Liver (tissue), 8 donors: ENCODE measurements at regions not wholly inside any gene's neighbourhood (a gene's known extent, or its start where the extent isn't known, plus 50 kb on each side); places are given as distances from the start of the nearest gene placed in this dataset.

Source experiments
- DNase-seq: peaks from one replicate; pipeline ENCODE4 v3.0.0-alpha.2; 2017; ENCODE audit warnings: low spot score
- H3K27ac ChIP-seq, 2 donors: one replicate each; pipeline ENCODE4 v1.7.0; 2013; ENCODE audit warnings: inconsistent platforms in 2 of 2, low read length in 2 of 2, control low read depth in 1 of 2, low read depth in 1 of 2, mild to moderate bottlenecking in 1 of 2
- H3K27me3 ChIP-seq, 4 donors: one replicate each; pipeline versions ENCODE4 v1.6.1 to v1.7.0; 2013; ENCODE audit warnings: low read length in 3 of 4, inconsistent platforms in 1 of 4, mild to moderate bottlenecking in 1 of 4, moderate library complexity in 1 of 4; ENCODE audit not compliant: control insufficient read depth in 4 of 4, insufficient read depth in 4 of 4
- H3K36me3 ChIP-seq, 4 donors: one replicate each; pipeline versions ENCODE4 v1.6.1 to v1.7.0; 2013; ENCODE audit warnings: low read length in 3 of 4, mild to moderate bottlenecking in 3 of 4, low read depth in 1 of 4, moderate library complexity in 1 of 4; ENCODE audit not compliant: control insufficient read depth in 4 of 4, insufficient read depth in 3 of 4
- H3K4me1 ChIP-seq, 4 donors: one replicate each; pipeline versions ENCODE4 v1.6.1 to v1.7.0; 2013; ENCODE audit warnings: low read length in 3 of 4, mild to moderate bottlenecking in 3 of 4, moderate library complexity in 1 of 4; ENCODE audit not compliant: control insufficient read depth in 4 of 4, insufficient read depth in 4 of 4
- H3K4me3 ChIP-seq, 3 donors: one replicate each; pipeline versions ENCODE4 v1.6.1 to v1.7.0; 2013; ENCODE audit warnings: low read length in 3 of 3, control low read depth in 1 of 3, low read depth in 1 of 3, mild to moderate bottlenecking in 1 of 3
- H3K9ac ChIP-seq, 2 donors: one replicate each; pipeline ENCODE4 v1.7.0; 2013; ENCODE audit warnings: low read length in 2 of 2, mild to moderate bottlenecking in 2 of 2, moderate library complexity in 2 of 2, control low read depth in 1 of 2, low read depth in 1 of 2
- H3K9me3 ChIP-seq, 4 donors: one replicate each; pipeline versions ENCODE4 v1.6.1 to v1.7.0; 2013; ENCODE audit warnings: low read length in 3 of 4; ENCODE audit not compliant: control insufficient read depth in 4 of 4
- ATF3 ChIP-seq: IDR thresholded peaks from 2 replicates; pipeline ENCODE4 v1.6.1; 2016; ENCODE audit warnings: antibody characterized with exemption
- EGR1 ChIP-seq, 2 donors: IDR thresholded peaks; 2 replicates each; pipeline ENCODE4 v1.6.1; 2016 to 2018; ENCODE audit warnings: antibody characterized with exemption in 2 of 2, low read depth in 2 of 2
- FOXA1 ChIP-seq: IDR thresholded peaks from 2 replicates; pipeline ENCODE4 v1.6.1; 2016; ENCODE audit warnings: antibody characterized with exemption
- FOXA2 ChIP-seq: IDR thresholded peaks from 2 replicates; pipeline ENCODE4 v1.6.1; 2016; ENCODE audit warnings: antibody characterized with exemption
- GABPA ChIP-seq, 2 donors: IDR thresholded peaks in 1 of 2; conservative IDR thresholded peaks in 1 of 2; 2 replicates each; pipeline ENCODE4 v1.6.1; 2016; ENCODE audit warnings: antibody characterized with exemption in 2 of 2, mild to moderate bottlenecking in 1 of 2, moderate library complexity in 1 of 2
- HNF4A ChIP-seq, 2 donors: conservative IDR thresholded peaks; 2 replicates each; pipeline ENCODE4 v1.6.1; 2016; ENCODE audit warnings: antibody characterized with exemption in 2 of 2, mild to moderate bottlenecking in 2 of 2
- HNF4G ChIP-seq: IDR thresholded peaks from 2 replicates; pipeline ENCODE4 v1.6.1; 2016; ENCODE audit warnings: antibody characterized with exemption
- JUND ChIP-seq, 2 donors: IDR thresholded peaks; 2 replicates each; pipeline ENCODE4 v1.6.1; 2016; ENCODE audit warnings: antibody characterized with exemption in 2 of 2
- NR2F2 ChIP-seq: IDR thresholded peaks from 2 replicates; pipeline ENCODE4 v1.6.1; 2016; ENCODE audit warnings: antibody characterized with exemption
- RAD21 ChIP-seq, 2 donors: IDR thresholded peaks; 2 replicates each; pipeline ENCODE4 v1.6.1; 2016; ENCODE audit warnings: antibody characterized with exemption in 2 of 2, mild to moderate bottlenecking in 2 of 2
- RXRA ChIP-seq, 2 donors: IDR thresholded peaks; 2 replicates each; pipeline ENCODE4 v1.6.1; 2017 to 2018; ENCODE audit warnings: antibody characterized with exemption in 2 of 2, mild to moderate bottlenecking in 1 of 2
- SP1 ChIP-seq: IDR thresholded peaks from 2 replicates; pipeline ENCODE4 v1.6.1; 2018; ENCODE audit warnings: antibody characterized with exemption, mild to moderate bottlenecking
- TAF1 ChIP-seq: conservative IDR thresholded peaks from 2 replicates; pipeline ENCODE4 v1.6.1; 2016; ENCODE audit warnings: antibody characterized with exemption, mild to moderate bottlenecking
- YY1 ChIP-seq: IDR thresholded peaks from 2 replicates; pipeline ENCODE4 v1.6.1; 2016; ENCODE audit warnings: antibody characterized with exemption, mild to moderate bottlenecking
- WGBS: extraction: QIAGEN DNeasy Blood & Tissue Kit; methylation state at CpG from one replicate; pipeline ENCODE4 v1.1.7; 2013; 5-methylcytosine and 5-hydroxymethylcytosine counted together
- TF ChIP-seq, protein P1 (sequence below): fragments of 150-350 bp; IDR thresholded peaks from 2 replicates; pipeline ENCODE4 v1.5.1; 2017; ENCODE audit warnings: improper control_type of control experiment, low read depth, low read length; ENCODE audit not compliant: missing input control
- TF ChIP-seq, protein P2 (sequence below): IDR thresholded peaks from 2 replicates; pipeline ENCODE4 v1.6.1; 2016; ENCODE audit warnings: antibody characterized with exemption
- TF ChIP-seq, protein P3 (sequence below): IDR thresholded peaks from 2 replicates; pipeline ENCODE4 v1.6.1; 2016; ENCODE audit warnings: antibody characterized with exemption
- TF ChIP-seq, protein P4 (sequence below): IDR thresholded peaks from 2 replicates; pipeline ENCODE4 v1.6.1; 2016; ENCODE audit warnings: antibody characterized with exemption, mild to moderate bottlenecking
- donor health status: healthy.
- donor health status: healthy.
- donor health status: healthy.
- donor health status: healthy.
- donor health status: healthy.

GRCh38 chr1:221454096-221454495, 287.8 kb downstream of the DUSP10 start:
- peaks cover 0 to 2% (median 0%) of the 10 kb centered on the region in 4 donors for H3K9me3 ChIP-seq
- TF ChIP-seq NR2F2, result no peak
- TF ChIP-seq HNF4G, result no peak
- no peak for TF ChIP-seq JUND (IDR thresholded peaks at IDR 0.05)
- TF ChIP-seq ATF3, result no peak
- no peak for TF ChIP-seq GABPA (IDR thresholded peaks at IDR 0.05 in 1 of 2, conservative IDR thresholded peaks at IDR 0.05 in 1 of 2)
- TF ChIP-seq SP1, result no peak
- no peak for TF ChIP-seq TAF1
- TF ChIP-seq FOXA1, result no peak
- TF ChIP-seq, protein P1, sequence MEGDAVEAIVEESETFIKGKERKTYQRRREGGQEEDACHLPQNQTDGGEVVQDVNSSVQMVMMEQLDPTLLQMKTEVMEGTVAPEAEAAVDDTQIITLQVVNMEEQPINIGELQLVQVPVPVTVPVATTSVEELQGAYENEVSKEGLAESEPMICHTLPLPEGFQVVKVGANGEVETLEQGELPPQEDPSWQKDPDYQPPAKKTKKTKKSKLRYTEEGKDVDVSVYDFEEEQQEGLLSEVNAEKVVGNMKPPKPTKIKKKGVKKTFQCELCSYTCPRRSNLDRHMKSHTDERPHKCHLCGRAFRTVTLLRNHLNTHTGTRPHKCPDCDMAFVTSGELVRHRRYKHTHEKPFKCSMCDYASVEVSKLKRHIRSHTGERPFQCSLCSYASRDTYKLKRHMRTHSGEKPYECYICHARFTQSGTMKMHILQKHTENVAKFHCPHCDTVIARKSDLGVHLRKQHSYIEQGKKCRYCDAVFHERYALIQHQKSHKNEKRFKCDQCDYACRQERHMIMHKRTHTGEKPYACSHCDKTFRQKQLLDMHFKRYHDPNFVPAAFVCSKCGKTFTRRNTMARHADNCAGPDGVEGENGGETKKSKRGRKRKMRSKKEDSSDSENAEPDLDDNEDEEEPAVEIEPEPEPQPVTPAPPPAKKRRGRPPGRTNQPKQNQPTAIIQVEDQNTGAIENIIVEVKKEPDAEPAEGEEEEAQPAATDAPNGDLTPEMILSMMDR, result no peak
- TF ChIP-seq, protein P2, sequence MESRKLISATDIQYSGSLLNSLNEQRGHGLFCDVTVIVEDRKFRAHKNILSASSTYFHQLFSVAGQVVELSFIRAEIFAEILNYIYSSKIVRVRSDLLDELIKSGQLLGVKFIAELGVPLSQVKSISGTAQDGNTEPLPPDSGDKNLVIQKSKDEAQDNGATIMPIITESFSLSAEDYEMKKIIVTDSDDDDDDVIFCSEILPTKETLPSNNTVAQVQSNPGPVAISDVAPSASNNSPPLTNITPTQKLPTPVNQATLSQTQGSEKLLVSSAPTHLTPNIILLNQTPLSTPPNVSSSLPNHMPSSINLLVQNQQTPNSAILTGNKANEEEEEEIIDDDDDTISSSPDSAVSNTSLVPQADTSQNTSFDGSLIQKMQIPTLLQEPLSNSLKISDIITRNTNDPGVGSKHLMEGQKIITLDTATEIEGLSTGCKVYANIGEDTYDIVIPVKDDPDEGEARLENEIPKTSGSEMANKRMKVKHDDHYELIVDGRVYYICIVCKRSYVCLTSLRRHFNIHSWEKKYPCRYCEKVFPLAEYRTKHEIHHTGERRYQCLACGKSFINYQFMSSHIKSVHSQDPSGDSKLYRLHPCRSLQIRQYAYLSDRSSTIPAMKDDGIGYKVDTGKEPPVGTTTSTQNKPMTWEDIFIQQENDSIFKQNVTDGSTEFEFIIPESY, result no peak
- TF ChIP-seq YY1, result no peak
- TF ChIP-seq FOXA2, result no peak
- TF ChIP-seq, protein P3, sequence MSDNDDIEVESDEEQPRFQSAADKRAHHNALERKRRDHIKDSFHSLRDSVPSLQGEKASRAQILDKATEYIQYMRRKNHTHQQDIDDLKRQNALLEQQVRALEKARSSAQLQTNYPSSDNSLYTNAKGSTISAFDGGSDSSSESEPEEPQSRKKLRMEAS, result no peak
- no peak for TF ChIP-seq EGR1 (IDR thresholded peaks at IDR 0.05; ENCODE audit: low read depth in 2 of 2)
- no peak for TF ChIP-seq HNF4A (conservative IDR thresholded peaks at IDR 0.05)
- H3K36me3 ChIP-seq, result no peaks in the 10 kb centered on the region
- 84% methylated on average over 2 of the region's 2 CpGs for WGBS
- H3K9ac ChIP-seq, result no peak overlapping the region
- no peak for DNase-seq
- H3K4me1 ChIP-seq, result no peaks in the 10 kb centered on the region
- no peaks in the 10 kb centered on the region for H3K27me3 ChIP-seq
- no peak overlapping the region for H3K4me3 ChIP-seq
- H3K27ac ChIP-seq, result no peak overlapping the region

- Histone ChIP-seq H3K36me3 (no peaks in the 10 kb centered on the region), H3K9me3 (peaks cover 0 to 4% (median under 1%) of the 10 kb centered on the region in 4 donors), H3K4me1 (no peaks in the 10 kb centered on the region), H3K9ac (no peak overlapping the region), H3K27me3 (no peaks in the 10 kb centered on the region), H3K27ac (no peak overlapping the region), H3K4me3 (no peak overlapping the region)
- TF ChIP-seq FOXA2 (no peak), HNF4G (no peak), FOXA1 (no peak), ATF3 (no peak), JUND (IDR thresholded peaks at IDR 0.05) (no peak), HNF4A (conservative IDR thresholded peaks at IDR 0.05) (no peak), RXRA (IDR thresholded peaks at IDR 0.05) (no peak), NR2F2 (no peak), RAD21 (IDR thresholded peaks at IDR 0.05) (no peak), EGR1 (IDR thresholded peaks at IDR 0.05; ENCODE audit: low read depth in 2 of 2) (no peak), YY1 (no peak), TAF1 (no peak)
- TF ChIP-seq, protein P2, result no peak
- TF ChIP-seq, protein P4, sequence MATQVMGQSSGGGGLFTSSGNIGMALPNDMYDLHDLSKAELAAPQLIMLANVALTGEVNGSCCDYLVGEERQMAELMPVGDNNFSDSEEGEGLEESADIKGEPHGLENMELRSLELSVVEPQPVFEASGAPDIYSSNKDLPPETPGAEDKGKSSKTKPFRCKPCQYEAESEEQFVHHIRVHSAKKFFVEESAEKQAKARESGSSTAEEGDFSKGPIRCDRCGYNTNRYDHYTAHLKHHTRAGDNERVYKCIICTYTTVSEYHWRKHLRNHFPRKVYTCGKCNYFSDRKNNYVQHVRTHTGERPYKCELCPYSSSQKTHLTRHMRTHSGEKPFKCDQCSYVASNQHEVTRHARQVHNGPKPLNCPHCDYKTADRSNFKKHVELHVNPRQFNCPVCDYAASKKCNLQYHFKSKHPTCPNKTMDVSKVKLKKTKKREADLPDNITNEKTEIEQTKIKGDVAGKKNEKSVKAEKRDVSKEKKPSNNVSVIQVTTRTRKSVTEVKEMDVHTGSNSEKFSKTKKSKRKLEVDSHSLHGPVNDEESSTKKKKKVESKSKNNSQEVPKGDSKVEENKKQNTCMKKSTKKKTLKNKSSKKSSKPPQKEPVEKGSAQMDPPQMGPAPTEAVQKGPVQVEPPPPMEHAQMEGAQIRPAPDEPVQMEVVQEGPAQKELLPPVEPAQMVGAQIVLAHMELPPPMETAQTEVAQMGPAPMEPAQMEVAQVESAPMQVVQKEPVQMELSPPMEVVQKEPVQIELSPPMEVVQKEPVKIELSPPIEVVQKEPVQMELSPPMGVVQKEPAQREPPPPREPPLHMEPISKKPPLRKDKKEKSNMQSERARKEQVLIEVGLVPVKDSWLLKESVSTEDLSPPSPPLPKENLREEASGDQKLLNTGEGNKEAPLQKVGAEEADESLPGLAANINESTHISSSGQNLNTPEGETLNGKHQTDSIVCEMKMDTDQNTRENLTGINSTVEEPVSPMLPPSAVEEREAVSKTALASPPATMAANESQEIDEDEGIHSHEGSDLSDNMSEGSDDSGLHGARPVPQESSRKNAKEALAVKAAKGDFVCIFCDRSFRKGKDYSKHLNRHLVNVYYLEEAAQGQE, result no peak
- TF ChIP-seq, protein P3, result no peak
- TF ChIP-seq, protein P1, result no peak
- 94% methylated on average over 4 of the region's 4 CpGs for WGBS
- DNase-seq, result no peak
These were observed 285.0 kb downstream of the DUSP10 start for GRCh38 chr1:221456918-221457317.
